ENCODE measurements at regions not wholly inside any gene's neighbourhood (a gene's known extent, or its start where the extent isn't known, plus 50 kb on each side); places are given as distances from the start of the nearest gene placed in this dataset.

- Histone ChIP-seq H3K27ac (ENCODE audit: low read depth, low read length, severe bottlenecking) (no peak overlapping the region), H3K4me1 (ENCODE audit: control insufficient read depth, insufficient read depth, low read length, poor library complexity, severe bottlenecking) (no peaks in the 10 kb centered on the region), H3K36me3 (ENCODE audit: control insufficient read depth, insufficient read depth, low read length) (no peaks in the 10 kb centered on the region), H3K4me3 (ENCODE audit: extremely low read depth, insufficient read depth, low read length, poor library complexity, severe bottlenecking) (no peak overlapping the region), H3K9me3 (ENCODE audit: control insufficient read depth, low read length) (no peaks in the 10 kb centered on the region)
- 80% methylated on average over 1 of the region's 2 CpGs for WGBS, 2 experiments (ENCODE audit: insufficient coverage in 2 of 2)
Measured at GRCh38 chr2:168404764-168405163, 51.3 kb upstream of the CERS6 start.
